Tibial nerve (tissue), 4 donors: ENCODE measurements at regions not wholly inside any gene's neighbourhood (a gene's known extent, or its start where the extent isn't known, plus 50 kb on each side); places are given as distances from the start of the nearest gene placed in this dataset.

ENCODE experiments used
- DNase-seq, 2 donors: peaks; one replicate each; pipeline ENCODE4 v3.0.0-alpha.2; 2019; ENCODE audit warnings: low spot score in 2 of 2
- H3K27ac ChIP-seq, 4 donors: fragments of 200-600 bp; sonication (generic) in 3 of 4; one replicate each; pipeline ENCODE4 v1.5.1; 2017 to 2019; ENCODE audit warnings: mild to moderate bottlenecking in 1 of 4
- H3K27me3 ChIP-seq, 2 donors: fragments of 200-600 bp; sonication (generic) in 1 of 2; one replicate each; pipeline versions ENCODE4 v1.5.1 to v1.6.0; 2017 to 2019
- H3K36me3 ChIP-seq, 3 donors: fragments of 200-600 bp; sonication (generic); one replicate each; pipeline ENCODE4 v1.5.1; 2018 to 2019
- H3K4me1 ChIP-seq, 4 donors: fragments of 200-600 bp; sonication (generic) in 3 of 4; one replicate each; pipeline ENCODE4 v1.5.1; 2017 to 2019
- H3K4me3 ChIP-seq, 4 donors: fragments of 200-600 bp; sonication (generic) in 3 of 4; one replicate each; pipeline ENCODE4 v1.5.1; 2017 to 2019; ENCODE audit warnings: mild to moderate bottlenecking in 1 of 4, moderate library complexity in 1 of 4
- H3K9me3 ChIP-seq, 4 donors: fragments of 200-600 bp; sonication (generic) in 3 of 4; one replicate each; pipeline ENCODE4 v1.5.1; 2017 to 2019
- CTCF ChIP-seq, 5 experiments: fragments of 200-600 bp in 3 of 5; fragments of 450-650 bp in 2 of 5; sonication (generic) in 3 of 5; IDR thresholded peaks; one replicate each; pipeline ENCODE4 v1.5.1; 2016 to 2019; ENCODE audit warnings: antibody characterized with exemption in 5 of 5, mild to moderate bottlenecking in 3 of 5, moderate library complexity in 2 of 5
- EP300 ChIP-seq, 2 donors: sonication (generic); formaldehyde crosslinking; IDR thresholded peaks; one replicate each; pipeline ENCODE4 v1.6.1; 2017; ENCODE audit warnings: antibody characterized with exemption in 2 of 2, mild to moderate bottlenecking in 1 of 2
- POLR2A ChIP-seq, 2 donors: fragments of 450-650 bp; IDR thresholded peaks; one replicate each; pipeline ENCODE4 v1.6.1; 2017; ENCODE audit warnings: antibody characterized with exemption in 2 of 2, mild to moderate bottlenecking in 2 of 2, moderate library complexity in 2 of 2
- WGBS, 2 donors: methylation state at CpG; one replicate each; pipeline ENCODE4 v1.1.5; 2018; 5-methylcytosine and 5-hydroxymethylcytosine counted together

GRCh38 chr4:163806653-163807052 lies 312.2 kb downstream of the TMA16 start:
- WGBS, 2 donors: 77 to 84% methylated on average over 2 of the region's 2 CpGs
- Histone ChIP-seq H3K36me3 (no peaks in the 10 kb centered on the region), H3K4me1 (no peaks in the 10 kb centered on the region), H3K4me3 (no peak overlapping the region), H3K27me3 (no peaks in the 10 kb centered on the region), H3K27ac (no peak overlapping the region), H3K9me3 (no peaks in the 10 kb centered on the region)
- TF ChIP-seq CTCF (IDR thresholded peaks at IDR 0.05) (no peak), POLR2A (IDR thresholded peaks at IDR 0.05) (no peak), EP300 (IDR thresholded peaks at IDR 0.05) (no peak)
- DNase-seq: no peak

GRCh38 chr4:163808011-163808410 lies 313.5 kb downstream of the TMA16 start:
- no peaks in the 10 kb centered on the region for H3K27me3 ChIP-seq
- no peak for TF ChIP-seq EP300 (IDR thresholded peaks at IDR 0.05)
- no peak for TF ChIP-seq CTCF (IDR thresholded peaks at IDR 0.05)
- no peak for TF ChIP-seq POLR2A (IDR thresholded peaks at IDR 0.05)

GRCh38 chr4:163810755-163811154 lies 316.3 kb downstream of the TMA16 start:
- Histone ChIP-seq H3K9me3 (no peaks in the 10 kb centered on the region), H3K4me1 (peaks cover 0 to 5% (median 0%) of the 10 kb centered on the region in 4 donors), H3K4me3 (no peak overlapping the region), H3K27ac (no peak overlapping the region), H3K27me3 (no peaks in the 10 kb centered on the region), H3K36me3 (no peaks in the 10 kb centered on the region)
- TF ChIP-seq CTCF (IDR thresholded peaks at IDR 0.05): no peak
- no peak for TF ChIP-seq POLR2A (IDR thresholded peaks at IDR 0.05)
- TF ChIP-seq EP300 (IDR thresholded peaks at IDR 0.05): no peak
- 82 to 83% methylated on average over 3 of the region's 3 CpGs for WGBS, 2 donors
- no peak for DNase-seq

More at GRCh38 chr4:163808011-163808410, 313.5 kb downstream of the TMA16 start:
- Histone ChIP-seq H3K27ac (no peak overlapping the region), H3K9me3 (no peaks in the 10 kb centered on the region), H3K4me3 (no peak overlapping the region), H3K4me1 (no peaks in the 10 kb centered on the region), H3K36me3 (no peaks in the 10 kb centered on the region)
- DNase-seq: no peak
- WGBS, 2 donors: 77 to 79% methylated on average over 2 of the region's 2 CpGs

GRCh38 chr4:163815776-163816175 lies 321.3 kb downstream of the TMA16 start:
- DNase-seq: no peak

GRCh38 chr4:163816494-163816893 lies 322.0 kb downstream of the TMA16 start:
- Histone ChIP-seq H3K9me3 (no peaks in the 10 kb centered on the region), H3K27ac (no peak overlapping the region), H3K36me3 (no peaks in the 10 kb centered on the region), H3K4me3 (no peak overlapping the region), H3K27me3 (no peaks in the 10 kb centered on the region), H3K4me1 (peaks cover 0 to 5% (median 0%) of the 10 kb centered on the region in 4 donors)
- DNase-seq: no peak
- TF ChIP-seq POLR2A (IDR thresholded peaks at IDR 0.05) (no peak), CTCF (IDR thresholded peaks at IDR 0.05) (no peak), EP300 (IDR thresholded peaks at IDR 0.05) (no peak)
- WGBS, 2 donors: 91 to 92% methylated on average over 1 of the region's 1 CpG

More at GRCh38 chr4:163815776-163816175, 321.3 kb downstream of the TMA16 start:
- no peak for TF ChIP-seq POLR2A (IDR thresholded peaks at IDR 0.05)
- TF ChIP-seq EP300 (IDR thresholded peaks at IDR 0.05): no peak
- TF ChIP-seq CTCF (IDR thresholded peaks at IDR 0.05): no peak
- Histone ChIP-seq H3K4me1 (peaks cover 0 to 5% (median 0%) of the 10 kb centered on the region in 4 donors), H3K9me3 (no peaks in the 10 kb centered on the region), H3K4me3 (no peak overlapping the region), H3K36me3 (no peaks in the 10 kb centered on the region), H3K27ac (no peak overlapping the region), H3K27me3 (no peaks in the 10 kb centered on the region)
- 61 to 64% methylated on average over 2 of the region's 2 CpGs for WGBS, 2 donors
